Stimulated activated CD8-positive, alpha-beta memory T cell treated with anti-CD3 and anti-CD28 coated beads, Interleukin-7, amount 100 ng/mL, for 48 hours (primary cell): ENCODE measurements at regions not wholly inside any gene's neighbourhood (a gene's known extent, or its start where the extent isn't known, plus 50 kb on each side); places are given as distances from the start of the nearest gene placed in this dataset.

ENCODE experiments used
- DNase-seq, 2 donors: peaks; one replicate each; pipeline ENCODE4 v3.0.0-alpha.2; 2020; ENCODE audit warnings: low read depth in 1 of 2; ENCODE audit errors: extremely low read depth in 1 of 2

DNA sequence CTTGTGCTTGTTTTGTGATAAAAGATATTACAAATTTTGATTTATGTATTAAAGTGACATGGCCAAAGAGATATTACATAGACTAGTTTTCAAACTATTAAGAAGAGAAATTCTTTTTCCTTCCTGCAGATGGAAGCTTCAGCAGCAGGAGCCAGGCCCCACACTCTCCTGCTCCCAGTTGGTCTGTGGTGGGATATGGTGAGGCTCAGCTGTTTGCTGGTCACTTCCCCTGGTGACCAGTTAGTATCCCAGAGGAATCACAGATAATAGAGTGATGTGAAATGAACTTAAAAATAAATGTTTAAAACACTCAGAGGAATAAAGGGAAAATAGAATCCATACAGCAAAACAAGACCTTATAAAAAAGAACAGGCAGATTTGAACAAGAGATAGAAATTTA is 154.7 kb downstream of the KTN1 start:
- DNase-seq = no peak

GRCh38 chr14:55739967-55740648 is 160.1 kb downstream of the KTN1 start:
- DNase-seq = no peak

DNA sequence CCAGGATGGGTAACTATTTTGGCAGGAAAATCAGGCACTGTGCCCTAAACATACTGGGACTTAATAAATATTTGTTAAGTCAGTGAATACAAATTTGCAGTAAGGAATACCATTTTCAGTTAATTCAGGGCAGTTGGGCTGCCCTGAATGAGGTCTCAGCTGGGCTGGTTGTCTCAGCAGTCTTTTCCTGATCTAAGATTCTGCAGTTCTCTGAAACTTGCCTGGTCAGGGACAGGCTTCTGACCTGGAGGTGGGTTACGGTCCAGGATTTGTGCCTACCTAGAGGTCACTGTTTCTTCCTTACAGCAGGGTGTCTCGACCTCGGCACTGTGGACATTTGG is 160.6 kb downstream of the KTN1 start:
- no peak for DNase-seq

- DNase-seq = no peak
Measured at GRCh38 chr14:55741240-55741639, 161.2 kb downstream of the KTN1 start.

DNA sequence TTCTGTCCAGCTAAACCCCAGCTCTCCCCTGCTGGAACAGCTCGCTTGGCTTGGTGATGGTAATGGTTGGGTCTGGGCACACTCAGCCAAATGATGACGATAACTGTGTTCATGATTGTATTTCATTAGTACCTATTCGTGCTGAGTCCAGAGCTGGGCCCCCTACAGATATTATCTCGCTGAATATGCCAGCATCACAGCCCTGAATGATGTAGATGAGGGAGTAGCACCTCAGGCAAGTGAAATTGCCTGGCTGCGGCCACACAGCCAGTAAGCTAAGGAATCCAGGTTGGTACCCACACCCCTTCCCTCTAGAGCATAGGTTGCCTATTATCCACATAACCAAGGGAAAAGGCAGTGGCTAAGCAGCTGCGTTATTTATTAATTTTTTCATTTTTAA is 163.5 kb downstream of the KTN1 start:
- DNase-seq = no peak

DNA sequence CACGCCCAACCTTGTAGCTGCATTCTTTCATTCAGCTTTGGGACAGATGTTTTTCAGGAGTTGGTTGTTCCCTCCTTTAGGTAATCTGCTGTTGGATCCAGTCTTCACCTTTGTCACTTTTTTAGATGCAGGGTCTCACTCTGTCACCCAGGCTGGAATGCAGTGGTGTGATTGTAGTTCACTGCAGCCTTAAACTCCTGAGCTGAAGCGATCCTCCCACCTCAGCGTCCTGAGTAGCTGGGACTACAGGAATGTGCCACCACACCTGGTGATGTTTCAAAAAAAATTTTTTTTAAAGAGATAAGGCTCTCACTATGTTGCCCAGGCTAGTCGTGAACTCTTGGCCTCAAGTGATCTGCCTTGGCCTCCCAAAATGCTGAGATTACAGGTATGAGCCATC is 164.3 kb downstream of the KTN1 start:
- no peak for DNase-seq

DNA sequence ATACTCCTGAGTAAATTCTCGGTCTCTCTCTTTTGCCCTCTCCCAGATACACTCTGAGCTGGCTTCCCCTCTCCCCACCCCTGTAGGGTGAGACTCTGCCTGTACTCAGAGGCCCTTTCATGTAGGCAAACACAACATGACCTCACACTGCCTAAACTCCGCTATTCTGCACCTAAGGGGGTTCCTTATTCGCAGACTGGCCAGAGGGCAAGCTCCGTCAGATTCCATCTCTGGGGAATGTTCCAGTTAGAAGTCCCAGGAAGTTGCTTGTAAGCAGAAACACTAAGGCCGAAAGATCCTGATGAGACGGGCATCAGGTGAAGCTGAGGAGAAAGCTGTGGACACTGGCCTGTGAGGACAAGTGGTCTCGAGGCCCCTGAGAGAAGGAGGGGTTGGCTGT is 165.9 kb downstream of the KTN1 start:
- DNase-seq = no peak

DNA sequence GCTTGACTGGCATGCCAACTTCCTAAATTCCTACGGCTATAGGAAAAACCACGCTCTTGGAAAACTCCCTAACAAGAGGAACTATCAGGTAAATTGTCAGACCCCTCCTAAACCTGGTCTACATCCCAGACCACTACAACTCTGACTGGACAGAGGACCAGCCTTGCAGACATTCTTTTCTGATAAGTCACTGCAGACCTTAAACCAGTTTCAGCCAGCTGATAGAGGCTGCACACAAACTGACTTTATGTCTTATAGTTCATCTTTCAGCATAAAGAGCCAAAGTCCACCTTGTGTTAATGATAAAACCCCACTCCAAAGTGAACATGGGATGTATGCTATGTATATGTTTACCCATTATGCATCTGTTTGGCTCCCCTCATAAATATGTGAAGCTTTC is 166.6 kb downstream of the KTN1 start:
- DNase-seq = no peak

- DNase-seq = no peak
Measured at GRCh38 chr14:55747186-55747585, 167.2 kb downstream of the KTN1 start.

- DNase-seq = no peak
Measured at GRCh38 chr14:55749201-55749812, 169.3 kb downstream of the KTN1 start.

- DNase-seq = no peak
Measured at GRCh38 chr14:55749946-55750345, 169.9 kb downstream of the KTN1 start.

GRCh38 chr14:55752580-55753390 is 172.8 kb downstream of the KTN1 start:
- DNase-seq = no peak

DNA sequence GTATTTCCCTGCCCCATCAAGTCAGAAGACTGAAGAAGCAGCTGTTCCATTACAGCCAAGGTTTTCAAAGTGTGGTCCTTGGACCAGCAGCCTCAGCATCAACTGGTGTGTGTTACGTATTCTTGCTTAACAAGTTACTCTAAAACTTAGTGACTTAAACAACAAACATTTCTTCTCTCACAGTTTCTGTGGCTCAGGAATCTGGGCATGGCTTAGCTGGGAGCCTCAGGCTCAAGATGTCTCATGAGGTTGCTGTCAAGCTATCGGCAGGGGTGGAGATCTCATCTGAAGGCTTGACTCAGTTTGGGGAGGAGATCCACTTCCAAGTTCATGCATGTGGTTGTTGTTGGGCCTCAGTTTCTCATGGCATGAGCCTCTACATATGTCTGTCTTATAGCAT is 174.5 kb downstream of the KTN1 start:
- no peak for DNase-seq

DNA sequence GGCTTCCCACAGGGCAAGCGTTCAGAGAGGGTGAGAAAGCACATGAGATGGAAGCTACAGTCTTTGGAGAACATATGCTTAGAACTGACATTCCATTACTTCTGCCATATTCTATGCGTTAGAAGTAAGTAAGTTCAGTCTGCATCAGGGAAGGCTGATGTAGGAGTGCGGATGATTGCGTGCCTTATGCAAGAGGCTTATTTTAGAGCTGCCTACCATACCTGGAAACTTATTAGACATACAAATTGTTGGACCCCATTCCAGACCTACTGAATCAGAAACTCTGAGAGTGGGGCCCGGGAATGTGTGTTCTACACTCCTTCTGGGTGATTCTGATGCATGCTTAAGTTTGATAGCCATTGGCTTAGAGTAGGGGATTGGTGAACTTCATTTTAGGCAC is 174.9 kb downstream of the KTN1 start:
- DNase-seq = no peak

DNA sequence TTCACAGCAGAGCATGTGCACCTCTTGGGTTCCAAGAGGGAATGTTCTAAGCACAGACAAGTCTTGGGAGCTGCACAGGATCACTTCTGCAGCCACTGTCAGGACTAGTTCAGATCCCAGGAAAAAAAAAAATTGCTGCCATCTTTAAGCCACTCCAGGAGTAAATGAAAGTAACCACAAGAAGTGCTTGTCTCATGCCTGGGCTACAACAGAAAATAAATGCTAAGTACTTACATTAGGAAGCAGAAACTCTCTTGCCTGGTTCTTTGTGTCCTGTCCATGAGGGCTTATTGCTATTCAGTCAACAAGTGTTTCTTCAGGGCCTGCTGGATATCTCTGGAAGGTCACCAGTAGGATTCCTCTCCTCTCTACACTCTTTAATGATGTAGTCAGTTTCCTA is 176.1 kb downstream of the KTN1 start:
- no peak for DNase-seq

- DNase-seq = no peak
Measured at GRCh38 chr14:55756557-55756956, 176.6 kb downstream of the KTN1 start.

DNA sequence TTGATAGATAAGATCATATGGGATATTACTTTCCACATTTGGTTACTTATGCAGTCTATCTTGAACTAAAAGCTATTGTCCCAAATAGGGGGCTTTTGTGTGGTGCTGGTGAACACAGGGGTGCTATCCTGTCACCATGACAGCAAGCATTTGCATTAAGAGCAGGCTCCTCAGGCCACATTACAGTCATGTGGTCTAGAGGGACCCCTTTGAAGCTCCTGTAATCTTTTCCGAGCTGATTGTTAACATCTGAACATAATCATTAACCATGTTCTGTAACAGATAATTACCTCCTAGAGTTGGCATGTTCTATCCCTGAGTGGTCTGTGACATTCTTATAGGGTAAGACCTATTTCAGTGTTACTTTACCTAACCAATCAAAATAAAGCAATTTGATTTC is 178.8 kb downstream of the KTN1 start:
- DNase-seq = no peak

- DNase-seq = no peak
Measured at GRCh38 chr14:55760789-55761566, 181.0 kb downstream of the KTN1 start.

GRCh38 chr14:55761651-55762050 is 181.6 kb downstream of the KTN1 start:
- no peak for DNase-seq

DNA sequence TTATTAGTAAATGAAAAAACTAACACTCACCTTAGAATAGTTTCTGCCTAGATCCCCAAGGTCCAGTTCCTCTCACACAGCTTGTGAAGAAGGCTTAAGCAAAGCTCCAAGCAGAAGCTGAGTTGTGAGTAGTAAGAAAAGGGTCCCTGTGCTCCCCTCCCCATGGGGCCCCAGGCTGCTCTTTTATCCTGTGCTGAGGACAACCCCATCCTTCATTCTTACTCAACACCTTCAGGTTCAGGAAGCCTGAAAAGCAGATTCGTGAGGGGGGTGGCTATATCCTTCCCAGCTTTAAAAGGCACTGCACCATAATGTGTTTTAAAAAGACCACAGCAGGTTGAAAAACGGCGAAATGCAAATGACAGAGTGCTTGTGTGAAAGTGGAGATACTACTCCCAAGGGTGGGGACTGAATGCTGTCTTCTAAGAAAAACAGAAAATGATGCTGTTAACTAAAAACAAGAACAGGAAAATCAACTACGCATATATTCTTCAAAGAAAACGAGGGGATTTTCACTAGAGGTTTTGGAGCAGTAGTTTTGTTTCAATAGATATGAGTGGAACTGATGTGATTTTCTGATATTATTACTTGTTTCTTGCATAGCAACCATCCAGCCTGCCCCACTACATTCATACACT is 182.7 kb downstream of the KTN1 start:
- DNase-seq = no peak

DNA sequence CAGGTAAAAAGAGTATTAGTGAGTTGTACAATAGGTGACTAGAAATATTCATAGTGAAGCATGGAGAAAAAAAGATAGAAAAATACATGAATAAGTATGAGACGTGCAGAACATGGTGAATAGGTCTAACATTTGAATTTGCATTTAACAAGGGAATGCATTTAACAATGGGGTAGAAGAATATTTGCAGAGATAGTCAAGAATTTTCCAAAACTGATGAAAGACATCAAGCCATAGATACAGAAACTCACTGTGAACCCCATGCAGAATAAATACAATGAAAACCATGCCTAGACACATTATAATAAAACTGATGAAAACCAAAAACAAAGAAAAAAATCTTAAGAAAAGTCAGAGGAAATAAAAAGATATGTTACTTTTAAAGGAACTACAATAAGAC is 184.8 kb downstream of the KTN1 start:
- no peak for DNase-seq
